ENCODE measurements at regions not wholly inside any gene's neighbourhood (a gene's known extent, or its start where the extent isn't known, plus 50 kb on each side); places are given as distances from the start of the nearest gene placed in this dataset.

DNA sequence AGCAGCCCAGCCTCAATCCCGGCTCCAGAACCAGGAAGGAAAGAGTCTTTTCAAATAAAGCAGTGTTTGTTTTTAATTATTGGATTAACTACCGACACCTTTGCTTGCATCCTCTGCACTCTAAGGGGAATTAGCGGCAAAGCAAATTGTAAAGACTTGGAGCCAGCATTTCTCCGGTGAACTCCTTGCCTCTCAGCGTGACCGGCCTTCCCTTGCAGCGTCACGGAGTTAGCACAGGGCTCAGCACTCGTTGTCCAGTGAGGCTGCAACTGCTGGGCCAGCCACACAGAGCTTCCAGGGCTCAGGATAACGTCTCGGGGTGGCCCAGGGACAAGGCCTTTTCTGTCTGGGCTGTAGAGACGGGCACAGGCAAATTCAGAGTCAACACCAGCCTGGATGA lies 180.6 kb downstream of the OLFM1 start:
- no peak for TF ChIP-seq EZH2 (IDR thresholded peaks at IDR 0.05; ENCODE audit: borderline replicate concordance)
- TF ChIP-seq CTCF (IDR thresholded peaks at IDR 0.05; ENCODE audit: poor library complexity): no peak
